Daoy (cell line): ENCODE measurements at regions not wholly inside any gene's neighbourhood (a gene's known extent, or its start where the extent isn't known, plus 50 kb on each side); places are given as distances from the start of the nearest gene placed in this dataset.
A peak's percentile ranks its signal among the peaks of the same experiment; 100 is the strongest.

Experiments
- DNase-seq: peaks from one replicate; pipeline ENCODE4 v3.0.0-alpha.2; 2015; ENCODE audit warnings: low read depth

GRCh38 chr2:145029081-145029480 is 509.2 kb upstream of the ZEB2 start:
- DNase-seq: no peak

GRCh38 chr2:145028101-145028920 is 508.4 kb upstream of the ZEB2 start:
- no peak for DNase-seq

- DNase-seq: no peak
Measured at GRCh38 chr2:145026456-145027455, 506.8 kb upstream of the ZEB2 start.

GRCh38 chr2:145025382-145025781 is 505.5 kb upstream of the ZEB2 start:
- no peak for DNase-seq

GRCh38 chr2:145023334-145023934 is 503.5 kb upstream of the ZEB2 start:
- DNase-seq: no peak

GRCh38 chr2:145022666-145023333 is 502.9 kb upstream of the ZEB2 start:
- DNase-seq: peak; percentile 62

GRCh38 chr2:145021962-145022665 is 502.2 kb upstream of the ZEB2 start:
- no peak for DNase-seq

GRCh38 chr2:145020694-145021093 is 500.8 kb upstream of the ZEB2 start:
- no peak for DNase-seq

- DNase-seq: no peak
Measured at GRCh38 chr2:145020139-145020538, 500.2 kb upstream of the ZEB2 start.

GRCh38 chr2:145018502-145018901 is 498.6 kb upstream of the ZEB2 start:
- DNase-seq: no peak

- no peak for DNase-seq
Measured at GRCh38 chr2:145017149-145017548, 497.2 kb upstream of the ZEB2 start.

GRCh38 chr2:145016711-145017110 is 496.8 kb upstream of the ZEB2 start:
- DNase-seq: no peak

GRCh38 chr2:145015561-145015960 is 495.6 kb upstream of the ZEB2 start:
- DNase-seq: no peak

GRCh38 chr2:145012806-145013205 is 492.9 kb upstream of the ZEB2 start:
- no peak for DNase-seq

GRCh38 chr2:145012214-145012670 is 492.3 kb upstream of the ZEB2 start:
- DNase-seq: peak; percentile 42

- DNase-seq: no peak
Measured at GRCh38 chr2:145010635-145011034, 490.7 kb upstream of the ZEB2 start.

- DNase-seq: no peak
Measured at GRCh38 chr2:145007960-145008263, 488.0 kb upstream of the ZEB2 start.

GRCh38 chr2:145007093-145007959 is 487.4 kb upstream of the ZEB2 start:
- DNase-seq: peak; percentile 95

- no peak for DNase-seq
Measured at GRCh38 chr2:145002624-145003023, 482.7 kb upstream of the ZEB2 start.

- DNase-seq: no peak
Measured at GRCh38 chr2:145000376-145000775, 480.5 kb upstream of the ZEB2 start.
